Central memory CD8-positive, alpha-beta T cell (primary cell): ENCODE measurements at regions not wholly inside any gene's neighbourhood (a gene's known extent, or its start where the extent isn't known, plus 50 kb on each side); places are given as distances from the start of the nearest gene placed in this dataset.

Experiments
- ATAC-seq: fragments of 150-1000 bp; cut with Tn5 transposase; replicated peaks from 2 replicates; pipeline ENCODE4 v1.10.0; 2022; ENCODE audit warnings: mild to moderate bottlenecking, moderate FRiP score, moderate number of reproducible peaks; ENCODE audit not compliant: poor library complexity, severe bottlenecking; ENCODE audit errors: extremely low read depth
- DNase-seq, 2 donors: peaks; one replicate each; pipeline ENCODE4 v3.0.0; 2021; ENCODE audit warnings: low spot score in 2 of 2
- H3K27ac Mint-ChIP-seq: one replicate; pipeline ENCODE4 v1.8.0; 2022; ENCODE audit warnings: low read depth, mild to moderate bottlenecking, moderate library complexity, mixed read lengths
- H3K27me3 Mint-ChIP-seq: one replicate; pipeline ENCODE4 v1.8.0; 2022; ENCODE audit warnings: mixed read lengths
- H3K36me3 Mint-ChIP-seq: one replicate; pipeline ENCODE4 v1.8.0; 2022; ENCODE audit warnings: mild to moderate bottlenecking, moderate library complexity, mixed read lengths; ENCODE audit not compliant: insufficient read depth
- H3K4me1 Mint-ChIP-seq: one replicate; pipeline ENCODE4 v1.8.0; 2022; ENCODE audit warnings: mixed read lengths
- H3K4me3 Mint-ChIP-seq: one replicate; pipeline ENCODE4 v1.8.0; 2022; ENCODE audit warnings: mild to moderate bottlenecking, moderate library complexity, mixed read lengths
- H3K9me3 Mint-ChIP-seq: one replicate; pipeline ENCODE4 v1.8.0; 2022; ENCODE audit warnings: mixed read lengths

DNA sequence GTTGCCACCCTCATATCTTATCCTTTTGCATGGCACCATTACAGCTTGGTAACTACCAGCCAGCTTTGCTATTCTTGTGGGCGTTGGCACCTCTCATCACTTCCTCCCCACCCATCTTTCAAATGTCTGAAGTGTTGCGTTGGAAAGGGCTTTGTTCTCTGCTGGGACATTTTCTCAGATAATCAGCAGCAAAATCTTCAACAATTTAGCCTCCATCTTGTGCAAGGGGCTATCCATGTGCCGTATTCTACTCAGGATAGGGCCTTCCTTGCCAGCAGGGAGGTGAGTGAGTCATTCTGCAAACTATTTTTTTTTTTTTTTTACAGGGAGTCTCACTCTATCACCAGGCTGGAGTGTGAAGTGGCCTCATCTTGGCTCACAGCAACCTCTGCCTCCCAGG lies 62.1 kb upstream of the NUDT12 start:
- H3K4me3 Mint-ChIP-seq, result no peak overlapping the region
- H3K9me3 Mint-ChIP-seq, result no peaks in the 10 kb centered on the region
- no peaks in the 10 kb centered on the region for H3K36me3 Mint-ChIP-seq
- no peaks in the 10 kb centered on the region for H3K27me3 Mint-ChIP-seq
- ATAC-seq (no peak), DNase-seq (no peak)
- no peak overlapping the region for H3K27ac Mint-ChIP-seq
- no peaks in the 10 kb centered on the region for H3K4me1 Mint-ChIP-seq

DNA sequence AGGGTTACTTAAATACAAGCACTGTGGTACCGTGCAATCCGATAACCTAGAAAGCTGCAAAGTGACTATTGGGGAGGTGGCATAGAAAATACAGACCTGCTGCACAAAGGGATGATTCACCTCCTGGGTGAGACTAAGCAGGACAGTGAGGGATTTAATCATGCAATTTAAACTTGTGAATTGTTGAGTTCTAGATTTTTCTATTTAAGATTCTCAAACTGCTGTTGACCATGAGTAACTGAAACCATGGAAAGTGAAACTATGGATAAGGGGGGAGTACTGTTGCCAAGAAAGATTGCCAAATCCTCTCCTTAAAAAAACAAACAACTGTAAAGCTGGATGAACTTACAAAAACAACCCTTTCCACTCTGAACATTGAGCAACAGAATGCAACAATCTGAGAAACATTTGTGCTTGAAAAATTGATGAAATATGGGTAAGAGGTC lies 61.5 kb upstream of the NUDT12 start:
- Mint-ChIP-seq H3K9me3 (no peaks in the 10 kb centered on the region), H3K4me1 (no peaks in the 10 kb centered on the region), H3K4me3 (no peak overlapping the region), H3K27ac (no peak overlapping the region), H3K36me3 (no peaks in the 10 kb centered on the region), H3K27me3 (no peaks in the 10 kb centered on the region)
- ATAC-seq (no peak), DNase-seq (no peak)

DNA sequence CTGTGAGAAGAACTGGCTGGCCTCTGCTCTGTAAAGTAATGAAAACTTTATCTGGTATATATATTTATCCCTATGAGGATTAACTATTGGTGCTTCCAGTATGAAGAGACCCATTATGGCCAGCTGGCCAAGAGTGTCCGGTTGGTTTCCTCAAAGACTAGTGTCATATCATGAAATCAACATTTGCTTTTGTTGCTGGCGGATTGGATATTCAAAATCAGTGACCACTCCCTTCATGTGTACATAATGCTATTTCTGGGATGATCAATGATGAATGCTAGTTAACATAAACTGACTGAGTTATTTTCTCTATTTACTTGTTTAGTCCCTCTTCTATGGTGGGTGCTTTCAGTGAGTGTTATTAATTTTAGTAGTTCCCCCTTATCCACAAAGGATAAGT lies 60.8 kb upstream of the NUDT12 start:
- DNase-seq (no peak), ATAC-seq (no peak)
- Mint-ChIP-seq H3K27ac (no peak overlapping the region), H3K27me3 (no peaks in the 10 kb centered on the region), H3K9me3 (no peaks in the 10 kb centered on the region), H3K36me3 (no peaks in the 10 kb centered on the region), H3K4me3 (no peak overlapping the region), H3K4me1 (no peaks in the 10 kb centered on the region)

DNA sequence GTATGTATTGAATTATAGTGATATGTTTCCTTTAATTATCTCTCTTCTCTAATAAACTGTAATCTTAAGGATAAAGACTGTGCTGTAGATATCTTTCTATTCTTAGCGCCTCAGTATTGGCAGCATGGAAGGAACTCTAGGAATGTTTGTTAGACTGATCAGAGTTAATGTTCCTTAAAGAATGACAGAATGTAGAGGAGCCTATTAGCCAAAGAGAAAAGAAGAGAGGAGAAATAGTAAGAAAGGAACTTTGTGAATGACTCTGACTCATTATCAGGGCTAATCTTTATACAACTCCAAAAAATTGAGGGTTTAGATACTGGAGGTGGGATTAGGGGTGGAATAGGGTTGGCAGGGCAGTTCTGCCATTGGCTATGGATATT lies 59.0 kb upstream of the NUDT12 start:
- Mint-ChIP-seq H3K27ac (no peak overlapping the region), H3K4me1 (no peaks in the 10 kb centered on the region), H3K4me3 (no peak overlapping the region), H3K9me3 (no peaks in the 10 kb centered on the region), H3K36me3 (no peaks in the 10 kb centered on the region), H3K27me3 (no peaks in the 10 kb centered on the region)
- no peak for DNase-seq
- no peak for ATAC-seq

DNA sequence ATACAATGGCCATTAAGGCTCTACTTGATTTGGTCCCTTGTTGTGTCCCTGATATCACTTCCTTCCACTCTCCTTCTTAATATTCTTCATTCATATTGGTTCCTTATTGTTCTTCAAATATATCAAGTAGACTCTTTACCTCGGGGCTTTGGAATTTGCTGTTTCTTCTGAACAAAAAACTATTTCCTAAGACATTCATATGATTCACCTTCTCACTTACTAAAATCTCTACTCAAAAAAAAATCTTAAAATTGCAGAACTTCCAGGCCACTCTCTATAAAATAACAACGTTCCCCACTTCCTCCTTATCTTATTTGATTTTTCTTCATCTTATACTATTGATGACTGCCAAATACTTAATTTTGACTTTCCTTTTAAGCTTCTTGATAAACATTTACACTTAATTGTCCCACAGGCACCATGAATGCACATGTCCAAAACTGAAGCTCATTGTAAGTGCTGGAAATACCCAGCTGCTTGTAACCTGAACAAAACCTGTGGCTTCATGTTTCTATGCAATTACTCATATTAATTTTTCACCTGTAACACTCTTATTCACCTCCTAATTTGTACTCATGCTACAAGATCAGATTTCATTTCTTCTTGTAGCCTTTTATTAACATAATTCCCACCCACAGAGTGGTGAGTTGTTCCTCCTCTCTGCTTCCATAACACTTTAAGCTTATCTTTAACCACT lies 58.4 kb upstream of the NUDT12 start:
- Mint-ChIP-seq H3K36me3 (no peaks in the 10 kb centered on the region), H3K27me3 (no peaks in the 10 kb centered on the region), H3K27ac (no peak overlapping the region), H3K4me1 (no peaks in the 10 kb centered on the region), H3K9me3 (no peaks in the 10 kb centered on the region), H3K4me3 (no peak overlapping the region)
- DNase-seq (no peak), ATAC-seq (no peak)

DNA sequence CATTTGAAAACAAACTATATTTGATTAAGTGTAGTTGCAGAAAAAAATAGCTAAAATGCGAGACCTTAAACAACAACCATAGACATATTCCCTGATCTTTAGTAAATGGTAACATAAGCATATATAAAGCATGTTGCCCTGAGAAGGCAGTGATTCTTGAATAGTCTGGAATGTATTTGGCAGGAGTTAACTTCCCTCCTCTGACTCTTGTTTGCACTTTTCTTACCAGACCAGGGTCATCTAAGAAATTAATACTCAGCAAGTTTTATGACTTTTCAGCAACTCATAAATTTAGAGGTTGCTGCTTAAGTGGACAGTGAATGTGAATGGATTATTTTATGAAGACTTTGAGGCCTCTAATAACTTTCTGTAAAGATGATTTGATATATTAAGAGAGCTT lies 55.3 kb upstream of the NUDT12 start:
- no peak overlapping the region for H3K27ac Mint-ChIP-seq
- ATAC-seq (no peak), DNase-seq (no peak)
- H3K36me3 Mint-ChIP-seq, result no peaks in the 10 kb centered on the region
- H3K27me3 Mint-ChIP-seq, result no peaks in the 10 kb centered on the region
- no peak overlapping the region for H3K4me3 Mint-ChIP-seq
- H3K4me1 Mint-ChIP-seq, result no peaks in the 10 kb centered on the region
- H3K9me3 Mint-ChIP-seq, result no peaks in the 10 kb centered on the region

DNA sequence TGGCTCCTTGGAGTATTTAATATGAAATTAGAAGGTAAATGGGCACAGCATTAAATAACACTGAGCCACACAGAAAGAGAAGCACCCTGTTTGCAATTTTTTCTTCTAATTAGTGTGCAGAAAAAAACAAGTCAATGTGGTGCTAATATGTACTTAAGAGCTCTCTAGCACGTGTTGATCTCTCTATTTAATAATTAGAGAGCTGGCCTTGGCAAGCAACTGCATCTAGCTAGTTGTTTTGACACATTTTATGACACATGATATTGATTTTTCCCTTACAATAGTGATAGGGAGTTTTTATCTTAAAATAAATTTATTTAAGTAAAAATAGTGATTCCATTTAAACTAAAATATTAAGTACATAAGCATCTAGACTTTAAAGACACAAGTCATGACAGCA lies 54.5 kb upstream of the NUDT12 start:
- DNase-seq (no peak), ATAC-seq (no peak)
- Mint-ChIP-seq H3K9me3 (no peaks in the 10 kb centered on the region), H3K4me1 (no peaks in the 10 kb centered on the region), H3K4me3 (no peak overlapping the region), H3K27ac (no peak overlapping the region), H3K27me3 (no peaks in the 10 kb centered on the region), H3K36me3 (no peaks in the 10 kb centered on the region)

DNA sequence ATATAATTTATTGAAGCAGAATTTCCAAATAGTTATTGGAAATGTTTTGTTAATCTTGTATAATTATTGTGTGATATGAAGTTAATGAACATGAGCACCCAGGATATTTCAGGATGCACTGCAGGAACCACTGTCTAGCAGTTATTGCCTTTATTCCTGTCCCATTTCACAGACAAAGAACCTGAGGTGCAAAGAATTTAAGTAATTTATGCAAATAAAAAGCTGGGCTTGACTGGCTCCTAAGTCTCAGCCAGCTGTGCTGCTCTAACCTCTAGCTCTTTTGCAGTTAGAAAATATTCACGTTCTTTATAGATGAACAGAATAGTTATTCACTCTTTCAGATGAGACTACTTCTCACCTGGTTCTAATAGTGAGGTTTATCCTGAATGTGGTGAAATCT lies 50.0 kb upstream of the NUDT12 start:
- no peak for ATAC-seq
- H3K36me3 Mint-ChIP-seq, result no peaks in the 10 kb centered on the region
- no peak overlapping the region for H3K27ac Mint-ChIP-seq
- DNase-seq, result no peak
- H3K9me3 Mint-ChIP-seq, result peaks cover 7% of the 10 kb centered on the region
- no peaks in the 10 kb centered on the region for H3K4me1 Mint-ChIP-seq
- no peaks in the 10 kb centered on the region for H3K27me3 Mint-ChIP-seq
- no peak overlapping the region for H3K4me3 Mint-ChIP-seq
